LNCAP (cell line): ENCODE measurements at regions not wholly inside any gene's neighbourhood (a gene's known extent, or its start where the extent isn't known, plus 50 kb on each side); places are given as distances from the start of the nearest gene placed in this dataset.
A peak's percentile ranks its signal among the peaks of the same experiment; 100 is the strongest.

ENCODE experiments used
- CTCF ChIP-seq: fragments of 450-650 bp; IDR thresholded peaks from 2 replicates; pipeline ENCODE4 v1.5.1; 2017; ENCODE audit warnings: mild to moderate bottlenecking

- no peak for TF ChIP-seq CTCF
Measured at GRCh38 chr19:31470952-31471351, 121.7 kb upstream of the TSHZ3 start.

GRCh38 chr19:31478241-31478640, 129.0 kb upstream of the TSHZ3 start:
- TF ChIP-seq CTCF: no peak

- TF ChIP-seq CTCF: no peak
Measured at GRCh38 chr19:31483226-31483857, 134.1 kb upstream of the TSHZ3 start.

GRCh38 chr19:31484858-31485410, 135.7 kb upstream of the TSHZ3 start:
- TF ChIP-seq CTCF: peak; percentile 22; the same call in 1 of the 2 replicates

GRCh38 chr19:31485472-31485871, 136.2 kb upstream of the TSHZ3 start:
- TF ChIP-seq CTCF: no peak

- TF ChIP-seq CTCF: no peak
Measured at GRCh38 chr19:31491242-31491641, 142.0 kb upstream of the TSHZ3 start.

- TF ChIP-seq CTCF: no peak
Measured at GRCh38 chr19:31492050-31492449, 142.8 kb upstream of the TSHZ3 start.

GRCh38 chr19:31496076-31496475, 146.8 kb upstream of the TSHZ3 start:
- no peak for TF ChIP-seq CTCF
